AG09309 (cell line): ENCODE measurements at regions not wholly inside any gene's neighbourhood (a gene's known extent, or its start where the extent isn't known, plus 50 kb on each side); places are given as distances from the start of the nearest gene placed in this dataset.
"Not testable (repeated sequence)": the region's sequence is repeated elsewhere in the genome, so short reads cannot be mapped to it uniquely, and the experiment has no call there.

Source experiments
- DNase-seq: peaks from one replicate; pipeline ENCODE4 v3.0.0-alpha.2; 2010; ENCODE audit warnings: low read depth
- H3K4me3 ChIP-seq: 2 replicates; pipeline ENCODE4 v1.5.1; 2011; ENCODE audit warnings: mild to moderate bottlenecking, low read depth, low read length, moderate library complexity; ENCODE audit not compliant: control insufficient read depth
- CTCF ChIP-seq: IDR thresholded peaks from 2 replicates; pipeline ENCODE4 v1.5.1; 2011; ENCODE audit warnings: mild to moderate bottlenecking, low read depth, low read length, inconsistent platforms; ENCODE audit not compliant: insufficient read depth, control insufficient read depth; ENCODE audit errors: missing control alignments

- H3K4me3 ChIP-seq: no peak overlapping the region
- TF ChIP-seq CTCF: no peak
- no peak for DNase-seq
Observed at GRCh38 chr18:59079264-59079663, 60.4 kb upstream of the SEC11C start.

DNA sequence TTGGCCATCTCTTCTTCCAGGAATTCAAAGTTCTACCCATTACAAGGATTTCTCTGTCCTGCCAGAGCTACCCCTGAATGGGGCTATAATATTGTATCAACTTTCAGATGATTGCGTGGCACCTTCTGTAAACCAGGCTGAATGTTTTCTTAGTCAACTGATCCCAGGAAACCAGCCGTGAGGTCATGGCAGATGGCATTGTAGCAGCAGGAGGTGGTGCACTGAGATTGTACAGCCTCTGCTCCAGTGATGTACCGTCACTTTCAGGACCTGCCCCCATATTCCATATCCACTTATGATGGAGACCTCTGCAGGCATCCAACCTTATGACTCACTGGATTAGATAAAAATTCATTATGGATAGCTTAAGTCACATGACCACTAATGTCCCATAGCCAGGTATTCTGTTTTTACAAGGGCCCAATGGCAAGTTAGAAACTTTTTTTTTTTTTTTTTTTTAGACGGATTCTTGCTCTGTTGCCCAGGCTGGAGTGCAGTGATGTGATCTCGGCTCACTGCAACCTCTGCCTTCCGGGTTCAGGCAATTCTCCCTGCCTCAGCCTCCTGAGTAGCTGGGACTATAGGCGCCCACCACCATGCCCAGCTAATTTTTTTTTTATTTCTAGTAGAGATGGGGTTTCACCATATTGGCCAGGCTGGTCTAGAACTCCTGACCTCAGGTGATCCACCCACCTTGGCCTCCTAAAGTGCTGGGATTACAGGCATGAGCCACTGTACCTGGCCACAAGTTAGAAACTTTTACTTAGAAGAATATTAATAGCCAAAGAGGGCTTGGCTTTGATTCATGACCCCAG lies 59.8 kb upstream of the SEC11C start:
- DNase-seq, H3K4me3 ChIP-seq: not testable (repeated sequence)

GRCh38 chr18:59083136-59083818 lies 56.4 kb upstream of the SEC11C start:
- no peak for TF ChIP-seq CTCF
- H3K4me3 ChIP-seq: no peak overlapping the region
- no peak for DNase-seq

- H3K4me3 ChIP-seq: no peak overlapping the region
- DNase-seq: no peak
- TF ChIP-seq CTCF: no peak
Observed at GRCh38 chr18:59085126-59085794, 54.4 kb upstream of the SEC11C start.

DNA sequence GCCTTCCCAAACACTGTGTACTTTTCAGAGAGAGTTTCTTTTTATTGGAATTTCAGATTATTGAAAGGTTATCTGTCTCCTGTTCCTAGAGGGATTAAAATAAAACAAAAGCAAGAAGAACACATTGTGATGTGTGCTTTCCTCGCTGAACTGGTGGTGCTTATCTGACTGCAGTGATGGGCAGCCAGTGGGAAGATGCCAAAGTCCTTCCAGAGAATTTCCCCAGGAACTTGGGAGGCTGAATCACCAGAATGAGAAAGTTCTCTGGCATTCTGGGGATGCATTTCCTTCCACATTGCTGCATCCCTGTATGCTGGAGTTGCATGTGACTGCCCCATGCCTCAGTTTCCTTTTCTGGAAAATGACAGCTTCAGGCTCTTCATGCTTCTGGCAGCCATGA lies 53.9 kb upstream of the SEC11C start:
- peak; percentile 16 for DNase-seq
- no peak for TF ChIP-seq CTCF
- H3K4me3 ChIP-seq: no peak overlapping the region

- no peak for TF ChIP-seq CTCF
- no peak overlapping the region for H3K4me3 ChIP-seq
- no peak for DNase-seq
Observed at GRCh38 chr18:59086522-59086921, 53.2 kb upstream of the SEC11C start.

GRCh38 chr18:59087391-59087790 lies 52.3 kb upstream of the SEC11C start:
- no peak overlapping the region for H3K4me3 ChIP-seq
- no peak for TF ChIP-seq CTCF
- no peak for DNase-seq
